ENCODE measurements at regions not wholly inside any gene's neighbourhood (a gene's known extent, or its start where the extent isn't known, plus 50 kb on each side); places are given as distances from the start of the nearest gene placed in this dataset.

- DNase-seq: no peak
These were observed 78.1 kb upstream of the SLC38A11 start for GRCh38 chr2:165033402-165033801.

- no peak for DNase-seq
These were observed 77.2 kb upstream of the SLC38A11 start for GRCh38 chr2:165032559-165032958.

GRCh38 chr2:165024199-165024598 is 68.9 kb upstream of the SLC38A11 start:
- no peak for DNase-seq

- no peak for DNase-seq
These were observed 67.5 kb upstream of the SLC38A11 start for GRCh38 chr2:165022781-165023180.

- no peak for DNase-seq
These were observed 62.8 kb upstream of the SLC38A11 start for GRCh38 chr2:165017966-165018596.

- no peak for DNase-seq
These were observed 61.6 kb upstream of the SLC38A11 start for GRCh38 chr2:165016772-165017411.

GRCh38 chr2:165015052-165015642 is 59.8 kb upstream of the SLC38A11 start:
- peak; percentile 81 for DNase-seq

GRCh38 chr2:165013944-165014619 is 58.8 kb upstream of the SLC38A11 start:
- no peak for DNase-seq

- DNase-seq: no peak
These were observed 55.9 kb upstream of the SLC38A11 start for GRCh38 chr2:165011199-165011598.

- DNase-seq: no peak
These were observed 55.2 kb upstream of the SLC38A11 start for GRCh38 chr2:165010556-165010955.

GRCh38 chr2:165009466-165009865 is 54.1 kb upstream of the SLC38A11 start:
- no peak for DNase-seq

- DNase-seq: no peak
These were observed 53.5 kb upstream of the SLC38A11 start for GRCh38 chr2:165008730-165009315.

GRCh38 chr2:165007161-165007744 is 51.9 kb upstream of the SLC38A11 start:
- DNase-seq: no peak
